ENCODE measurements at regions not wholly inside any gene's neighbourhood (a gene's known extent, or its start where the extent isn't known, plus 50 kb on each side); places are given as distances from the start of the nearest gene placed in this dataset.
"Not testable (repeated sequence)": the region's sequence is repeated elsewhere in the genome, so short reads cannot be mapped to it uniquely, and the experiment has no call there.

GRCh38 chr13:44697058-44697457 lies 120.9 kb upstream of the TSC22D1 start:
- no peak for DNase-seq

- DNase-seq: no peak
These were observed 119.4 kb upstream of the TSC22D1 start for GRCh38 chr13:44695520-44695919.

GRCh38 chr13:44694842-44695241 lies 118.7 kb upstream of the TSC22D1 start:
- no peak for DNase-seq

GRCh38 chr13:44694291-44694690 lies 118.2 kb upstream of the TSC22D1 start:
- no peak for DNase-seq

GRCh38 chr13:44693156-44693764 lies 117.1 kb upstream of the TSC22D1 start:
- no peak for DNase-seq

GRCh38 chr13:44692173-44692713 lies 116.1 kb upstream of the TSC22D1 start:
- DNase-seq: no peak

GRCh38 chr13:44690376-44690775 lies 114.2 kb upstream of the TSC22D1 start:
- no peak for DNase-seq

GRCh38 chr13:44688652-44689051 lies 112.5 kb upstream of the TSC22D1 start:
- DNase-seq: no peak

- no peak for DNase-seq
These were observed 110.4 kb upstream of the TSC22D1 start for GRCh38 chr13:44686531-44686934.

GRCh38 chr13:44685641-44686040 lies 109.5 kb upstream of the TSC22D1 start:
- DNase-seq: no peak

GRCh38 chr13:44682416-44682815 lies 106.3 kb upstream of the TSC22D1 start:
- DNase-seq: not testable (repeated sequence)

GRCh38 chr13:44680746-44681355 lies 104.7 kb upstream of the TSC22D1 start:
- no peak for DNase-seq

GRCh38 chr13:44679597-44679996 lies 103.5 kb upstream of the TSC22D1 start:
- DNase-seq: no peak

- no peak for DNase-seq
These were observed 102.1 kb upstream of the TSC22D1 start for GRCh38 chr13:44678197-44678596.

GRCh38 chr13:44676534-44676933 lies 100.4 kb upstream of the TSC22D1 start:
- no peak for DNase-seq

GRCh38 chr13:44669534-44669933 lies 93.4 kb upstream of the TSC22D1 start:
- DNase-seq: no peak

GRCh38 chr13:44668688-44669087 lies 92.6 kb upstream of the TSC22D1 start:
- no peak for DNase-seq

GRCh38 chr13:44667943-44668342 lies 91.8 kb upstream of the TSC22D1 start:
- DNase-seq: no peak

GRCh38 chr13:44666538-44666937 lies 90.4 kb upstream of the TSC22D1 start:
- not testable (repeated sequence) for DNase-seq

GRCh38 chr13:44664308-44664707 lies 88.2 kb upstream of the TSC22D1 start:
- no peak for DNase-seq

- DNase-seq: no peak
These were observed 86.4 kb upstream of the TSC22D1 start for GRCh38 chr13:44662515-44662914.

- DNase-seq: no peak
These were observed 85.8 kb upstream of the TSC22D1 start for GRCh38 chr13:44661936-44662335.

- DNase-seq: no peak
These were observed 83.9 kb upstream of the TSC22D1 start for GRCh38 chr13:44660050-44660449.

GRCh38 chr13:44652962-44653660 lies 77.0 kb upstream of the TSC22D1 start:
- DNase-seq: no peak
